ENCODE measurements at regions not wholly inside any gene's neighbourhood (a gene's known extent, or its start where the extent isn't known, plus 50 kb on each side); places are given as distances from the start of the nearest gene placed in this dataset.

DNA sequence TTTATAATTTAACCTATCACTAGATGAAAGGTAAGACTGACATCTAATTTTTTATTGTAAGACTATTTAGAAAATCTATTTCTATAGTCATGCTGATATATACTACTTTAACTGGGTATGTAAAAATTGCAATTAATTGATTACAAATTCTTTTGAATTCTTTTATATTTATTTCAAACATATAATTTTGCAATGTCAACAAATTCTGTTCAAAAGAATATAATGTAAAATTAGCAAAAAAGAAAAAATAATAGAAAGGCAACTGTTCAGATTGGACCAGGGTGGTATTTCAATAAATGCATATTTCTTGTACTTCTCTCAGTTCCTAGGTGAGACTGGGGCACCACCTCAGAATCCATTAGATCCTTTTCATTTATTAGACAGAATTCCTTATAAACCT is 1053.5 kb upstream of the FBXO33 start:
- Histone ChIP-seq H3K79me2 (ENCODE audit: control insufficient read depth, insufficient read depth, low read length) (no peaks in the 10 kb centered on the region), H4K20me1 (ENCODE audit: control insufficient read depth, extremely low read depth, insufficient read depth, low read length) (no peaks in the 10 kb centered on the region), H2AFZ (ENCODE audit: low read length) (no peak overlapping the region), H3K9ac (ENCODE audit: insufficient read depth, low read length) (no peak overlapping the region), H3K36me3 (ENCODE audit: control insufficient read depth, insufficient read depth, low read length) (no peaks in the 10 kb centered on the region), H3K4me1 (ENCODE audit: control insufficient read depth, extremely low read depth, insufficient read depth, low read length) (no peaks in the 10 kb centered on the region), H3K9me3 (ENCODE audit: control insufficient read depth, insufficient read depth, low read depth, low read length) (no peaks in the 10 kb centered on the region), H3K27ac (ENCODE audit: insufficient read depth, low read length) (no peak overlapping the region), H3K4me3 (replicated peaks in 1 of 4; ENCODE audit: control extremely low read depth in 1 of 4, insufficient read depth in 1 of 4, low read depth in 3 of 4, low read length in 4 of 4) (no peak overlapping the region), H3K4me2 (ENCODE audit: extremely low read depth, insufficient read depth, low read length) (no peak overlapping the region), H3K27me3 (ENCODE audit: control insufficient read depth, insufficient read depth, low read length) (no peaks in the 10 kb centered on the region)
- DNase-seq (ENCODE audit: low read depth in 2 of 2): no peak
- TF ChIP-seq, protein P1, sequence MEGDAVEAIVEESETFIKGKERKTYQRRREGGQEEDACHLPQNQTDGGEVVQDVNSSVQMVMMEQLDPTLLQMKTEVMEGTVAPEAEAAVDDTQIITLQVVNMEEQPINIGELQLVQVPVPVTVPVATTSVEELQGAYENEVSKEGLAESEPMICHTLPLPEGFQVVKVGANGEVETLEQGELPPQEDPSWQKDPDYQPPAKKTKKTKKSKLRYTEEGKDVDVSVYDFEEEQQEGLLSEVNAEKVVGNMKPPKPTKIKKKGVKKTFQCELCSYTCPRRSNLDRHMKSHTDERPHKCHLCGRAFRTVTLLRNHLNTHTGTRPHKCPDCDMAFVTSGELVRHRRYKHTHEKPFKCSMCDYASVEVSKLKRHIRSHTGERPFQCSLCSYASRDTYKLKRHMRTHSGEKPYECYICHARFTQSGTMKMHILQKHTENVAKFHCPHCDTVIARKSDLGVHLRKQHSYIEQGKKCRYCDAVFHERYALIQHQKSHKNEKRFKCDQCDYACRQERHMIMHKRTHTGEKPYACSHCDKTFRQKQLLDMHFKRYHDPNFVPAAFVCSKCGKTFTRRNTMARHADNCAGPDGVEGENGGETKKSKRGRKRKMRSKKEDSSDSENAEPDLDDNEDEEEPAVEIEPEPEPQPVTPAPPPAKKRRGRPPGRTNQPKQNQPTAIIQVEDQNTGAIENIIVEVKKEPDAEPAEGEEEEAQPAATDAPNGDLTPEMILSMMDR (conservative IDR thresholded peaks at IDR 0.05 in 1 of 2, IDR thresholded peaks at IDR 0.05 in 1 of 2; ENCODE audit: low read depth in 1 of 2, low read length in 2 of 2): no peak
- TF ChIP-seq EZH2 (IDR thresholded peaks at IDR 0.05; ENCODE audit: low read length, missing control alignments): no peak

DNA sequence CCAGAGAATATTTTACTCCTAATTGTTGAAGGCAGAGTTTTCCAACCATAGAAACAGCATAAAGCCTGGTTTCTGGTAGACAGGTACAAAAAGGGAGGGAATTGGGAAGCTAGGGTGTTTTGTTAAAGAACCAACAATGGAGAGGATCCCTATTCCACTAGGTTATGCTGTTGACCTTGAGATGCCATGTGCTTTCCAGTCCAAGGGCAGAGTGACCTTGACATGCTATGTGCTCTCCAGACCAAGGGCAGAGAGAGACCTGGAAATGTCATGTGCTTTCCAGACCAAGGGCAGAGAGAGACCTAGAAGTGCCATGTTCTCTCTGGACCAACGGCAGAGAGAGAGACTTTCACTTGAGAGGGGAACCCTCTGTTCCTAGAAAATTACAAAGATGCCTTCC is 1043.8 kb upstream of the FBXO33 start:
- H3K4me3 ChIP-seq (replicated peaks in 1 of 4; ENCODE audit: control extremely low read depth in 1 of 4, insufficient read depth in 1 of 4, low read depth in 3 of 4, low read length in 4 of 4): no peak overlapping the region
- H3K27ac ChIP-seq (ENCODE audit: insufficient read depth, low read length): no peak overlapping the region
- no peak overlapping the region for H2AFZ ChIP-seq (ENCODE audit: low read length)
- no peak overlapping the region for H3K9ac ChIP-seq (ENCODE audit: insufficient read depth, low read length)
- no peaks in the 10 kb centered on the region for H3K79me2 ChIP-seq (ENCODE audit: control insufficient read depth, insufficient read depth, low read length)
- no peaks in the 10 kb centered on the region for H3K9me3 ChIP-seq (ENCODE audit: control insufficient read depth, insufficient read depth, low read depth, low read length)
- H3K4me2 ChIP-seq (ENCODE audit: extremely low read depth, insufficient read depth, low read length): no peak overlapping the region
- H4K20me1 ChIP-seq (ENCODE audit: control insufficient read depth, extremely low read depth, insufficient read depth, low read length): no peaks in the 10 kb centered on the region
- no peaks in the 10 kb centered on the region for H3K4me1 ChIP-seq (ENCODE audit: control insufficient read depth, extremely low read depth, insufficient read depth, low read length)
- TF ChIP-seq, protein P1 (conservative IDR thresholded peaks at IDR 0.05 in 1 of 2, IDR thresholded peaks at IDR 0.05 in 1 of 2; ENCODE audit: low read depth in 1 of 2, low read length in 2 of 2): no peak
- no peak for TF ChIP-seq EZH2 (IDR thresholded peaks at IDR 0.05; ENCODE audit: low read length, missing control alignments)
- H3K27me3 ChIP-seq (ENCODE audit: control insufficient read depth, insufficient read depth, low read length): no peaks in the 10 kb centered on the region
- no peaks in the 10 kb centered on the region for H3K36me3 ChIP-seq (ENCODE audit: control insufficient read depth, insufficient read depth, low read length)
- no peak for DNase-seq (ENCODE audit: low read depth in 2 of 2)

DNA sequence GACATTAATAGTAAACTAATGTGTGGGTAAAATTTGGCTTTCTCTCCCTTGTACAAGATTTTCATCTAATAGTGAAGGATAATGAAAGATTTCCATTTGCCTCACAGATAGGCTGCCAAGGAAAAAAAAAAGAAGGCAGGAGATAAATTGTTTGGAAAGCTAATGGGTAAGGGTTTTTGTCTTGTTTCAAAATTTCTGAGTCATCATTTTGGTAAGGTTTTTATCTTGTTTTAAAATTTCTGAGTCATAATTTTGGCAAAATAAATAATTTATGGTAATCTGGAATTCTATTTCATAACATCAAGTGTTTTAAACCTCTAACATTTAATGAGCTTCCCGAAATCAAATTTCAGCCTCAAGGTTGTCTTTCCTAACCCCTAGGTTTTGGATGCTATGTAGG is 1035.7 kb upstream of the FBXO33 start:
- no peaks in the 10 kb centered on the region for H3K79me2 ChIP-seq (ENCODE audit: control insufficient read depth, insufficient read depth, low read length)
- no peaks in the 10 kb centered on the region for H3K9me3 ChIP-seq (ENCODE audit: control insufficient read depth, insufficient read depth, low read depth, low read length)
- DNase-seq (ENCODE audit: low read depth in 2 of 2): no peak
- no peak overlapping the region for H3K4me2 ChIP-seq (ENCODE audit: extremely low read depth, insufficient read depth, low read length)
- H3K36me3 ChIP-seq (ENCODE audit: control insufficient read depth, insufficient read depth, low read length): no peaks in the 10 kb centered on the region
- TF ChIP-seq, protein P1 (conservative IDR thresholded peaks at IDR 0.05 in 1 of 2, IDR thresholded peaks at IDR 0.05 in 1 of 2; ENCODE audit: low read depth in 1 of 2, low read length in 2 of 2): no peak
- TF ChIP-seq EZH2 (IDR thresholded peaks at IDR 0.05; ENCODE audit: low read length, missing control alignments): no peak
- no peaks in the 10 kb centered on the region for H3K27me3 ChIP-seq (ENCODE audit: control insufficient read depth, insufficient read depth, low read length)
- H2AFZ ChIP-seq (ENCODE audit: low read length): no peak overlapping the region
- H3K4me1 ChIP-seq (ENCODE audit: control insufficient read depth, extremely low read depth, insufficient read depth, low read length): no peaks in the 10 kb centered on the region
- no peak overlapping the region for H3K9ac ChIP-seq (ENCODE audit: insufficient read depth, low read length)
- H3K4me3 ChIP-seq (replicated peaks in 1 of 4; ENCODE audit: control extremely low read depth in 1 of 4, insufficient read depth in 1 of 4, low read depth in 3 of 4, low read length in 4 of 4): no peak overlapping the region
- no peaks in the 10 kb centered on the region for H4K20me1 ChIP-seq (ENCODE audit: control insufficient read depth, extremely low read depth, insufficient read depth, low read length)
- H3K27ac ChIP-seq (ENCODE audit: insufficient read depth, low read length): no peak overlapping the region

All from fibroblast of lung (primary cell).